Esophagus mucosa (tissue), 1 donor: ENCODE measurements at regions not wholly inside any gene's neighbourhood (a gene's known extent, or its start where the extent isn't known, plus 50 kb on each side); places are given as distances from the start of the nearest gene placed in this dataset.
A peak's percentile ranks its signal among the peaks of the same experiment; 100 is the strongest.
"Not testable (repeated sequence)": the region's sequence is repeated elsewhere in the genome, so short reads cannot be mapped to it uniquely, and the experiment has no call there.

Experiments
- ATAC-seq: fragments of 200-7000 bp; cut with Tn5 transposase; one replicate; pipeline ENCODE4 v1.9.1; 2020
- donor health status: DM: yes; HTN: yes; CAD: no.

GRCh38 chr10:26952094-26952493, 91.3 kb upstream of the ABI1 start:
- ATAC-seq, result no peak

GRCh38 chr10:26951650-26952049, 90.9 kb upstream of the ABI1 start:
- no peak for ATAC-seq

- no peak for ATAC-seq
These were observed 90.2 kb upstream of the ABI1 start for GRCh38 chr10:26950934-26951333.

- ATAC-seq, result peak; percentile 94
These were observed 85.5 kb upstream of the ABI1 start for GRCh38 chr10:26946102-26946811.

GRCh38 chr10:26944261-26944882, 83.6 kb upstream of the ABI1 start:
- ATAC-seq, result no peak

- ATAC-seq, result no peak
These were observed 79.2 kb upstream of the ABI1 start for GRCh38 chr10:26939962-26940354.

GRCh38 chr10:26939290-26939961, 78.7 kb upstream of the ABI1 start:
- no peak for ATAC-seq

GRCh38 chr10:26938578-26938977, 77.8 kb upstream of the ABI1 start:
- ATAC-seq, result no peak

- ATAC-seq, result no peak
These were observed 76.6 kb upstream of the ABI1 start for GRCh38 chr10:26937371-26937770.

- ATAC-seq, result not testable (repeated sequence)
These were observed 73.4 kb upstream of the ABI1 start for GRCh38 chr10:26934190-26934589.

GRCh38 chr10:26932576-26932975, 71.8 kb upstream of the ABI1 start:
- no peak for ATAC-seq

GRCh38 chr10:26931223-26931622, 70.5 kb upstream of the ABI1 start:
- no peak for ATAC-seq

- not testable (repeated sequence) for ATAC-seq
These were observed 62.1 kb upstream of the ABI1 start for GRCh38 chr10:26922824-26923223.

GRCh38 chr10:26919156-26919860, 58.5 kb upstream of the ABI1 start:
- ATAC-seq, result not testable (repeated sequence)

GRCh38 chr10:26914898-26915297, 54.1 kb upstream of the ABI1 start:
- no peak for ATAC-seq

- ATAC-seq, result no peak
These were observed 51.2 kb upstream of the ABI1 start for GRCh38 chr10:26911811-26912461.
